ENCODE measurements at regions not wholly inside any gene's neighbourhood (a gene's known extent, or its start where the extent isn't known, plus 50 kb on each side); places are given as distances from the start of the nearest gene placed in this dataset.

DNA sequence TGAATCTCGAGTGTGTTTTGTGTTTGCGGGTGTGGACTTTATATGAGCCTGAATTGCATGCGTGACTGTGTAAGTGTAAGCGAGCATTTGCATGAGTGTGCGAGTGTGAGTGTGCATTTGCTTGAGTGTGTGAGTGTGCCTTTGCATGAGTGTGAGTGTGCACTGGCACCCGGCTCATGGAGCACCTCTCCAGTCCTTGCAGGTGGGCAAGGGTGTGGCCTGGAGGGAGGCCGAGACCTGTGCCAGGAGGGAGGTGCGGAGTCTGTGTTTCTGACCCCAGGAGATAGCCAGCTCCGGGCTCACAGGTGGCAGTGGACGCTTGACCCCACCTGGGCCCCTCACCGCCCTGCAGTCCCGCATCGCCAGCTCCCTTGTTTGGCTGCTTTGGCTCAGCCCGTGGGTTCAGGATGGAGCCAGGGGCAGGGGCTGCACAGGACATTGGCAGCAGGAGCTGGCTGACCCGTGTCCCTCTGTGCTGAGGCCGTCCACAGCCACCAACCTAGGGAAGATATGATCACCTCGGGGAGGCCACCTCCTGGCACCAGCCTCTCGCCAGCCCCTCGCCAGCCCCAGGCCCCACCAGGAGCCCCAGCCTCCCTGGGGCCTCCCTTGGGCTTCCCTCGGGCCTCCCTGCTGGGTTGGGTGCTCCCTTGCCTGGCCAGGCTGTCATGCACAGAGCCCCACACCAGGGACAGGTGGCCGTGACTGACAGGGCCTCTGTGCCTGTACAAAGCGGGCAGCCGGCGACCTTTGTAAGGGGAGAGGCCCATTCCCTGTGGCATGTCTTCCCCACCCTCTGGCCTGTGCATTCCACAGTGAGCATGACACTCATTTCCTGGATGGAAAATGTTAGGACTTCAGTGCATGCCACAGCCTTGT, 81.6 kb downstream of the PTGR3 start:
- TF ChIP-seq, protein P1, sequence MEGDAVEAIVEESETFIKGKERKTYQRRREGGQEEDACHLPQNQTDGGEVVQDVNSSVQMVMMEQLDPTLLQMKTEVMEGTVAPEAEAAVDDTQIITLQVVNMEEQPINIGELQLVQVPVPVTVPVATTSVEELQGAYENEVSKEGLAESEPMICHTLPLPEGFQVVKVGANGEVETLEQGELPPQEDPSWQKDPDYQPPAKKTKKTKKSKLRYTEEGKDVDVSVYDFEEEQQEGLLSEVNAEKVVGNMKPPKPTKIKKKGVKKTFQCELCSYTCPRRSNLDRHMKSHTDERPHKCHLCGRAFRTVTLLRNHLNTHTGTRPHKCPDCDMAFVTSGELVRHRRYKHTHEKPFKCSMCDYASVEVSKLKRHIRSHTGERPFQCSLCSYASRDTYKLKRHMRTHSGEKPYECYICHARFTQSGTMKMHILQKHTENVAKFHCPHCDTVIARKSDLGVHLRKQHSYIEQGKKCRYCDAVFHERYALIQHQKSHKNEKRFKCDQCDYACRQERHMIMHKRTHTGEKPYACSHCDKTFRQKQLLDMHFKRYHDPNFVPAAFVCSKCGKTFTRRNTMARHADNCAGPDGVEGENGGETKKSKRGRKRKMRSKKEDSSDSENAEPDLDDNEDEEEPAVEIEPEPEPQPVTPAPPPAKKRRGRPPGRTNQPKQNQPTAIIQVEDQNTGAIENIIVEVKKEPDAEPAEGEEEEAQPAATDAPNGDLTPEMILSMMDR (IDR thresholded peaks at IDR 0.05) = no peak
- TF ChIP-seq POLR2A (IDR thresholded peaks at IDR 0.05) = no peak
- no peak for TF ChIP-seq POLR2AphosphoS5 (IDR thresholded peaks at IDR 0.05)
